HG03571 (cell line): ENCODE measurements at regions not wholly inside any gene's neighbourhood (a gene's known extent, or its start where the extent isn't known, plus 50 kb on each side); places are given as distances from the start of the nearest gene placed in this dataset.

Source experiments
- ATAC-seq: cut with Tn5 transposase; IDR thresholded peaks from one replicate; pipeline ENCODE4 v1.9.1; 2021; ENCODE audit not compliant: unreplicated experiment

- no peak for ATAC-seq
These were observed 222.5 kb upstream of the DAPK1 start for GRCh38 chr9:87275047-87275725.

GRCh38 chr9:87276327-87276841, 221.3 kb upstream of the DAPK1 start:
- ATAC-seq: no peak

GRCh38 chr9:87276851-87277261, 220.8 kb upstream of the DAPK1 start:
- no peak for ATAC-seq

GRCh38 chr9:87277346-87277745, 220.3 kb upstream of the DAPK1 start:
- no peak for ATAC-seq

- no peak for ATAC-seq
These were observed 218.5 kb upstream of the DAPK1 start for GRCh38 chr9:87278971-87279733.

GRCh38 chr9:87280421-87280820, 217.2 kb upstream of the DAPK1 start:
- ATAC-seq: no peak

- ATAC-seq: no peak
These were observed 215.1 kb upstream of the DAPK1 start for GRCh38 chr9:87282538-87282937.

GRCh38 chr9:87283585-87283984, 214.1 kb upstream of the DAPK1 start:
- no peak for ATAC-seq

- no peak for ATAC-seq
These were observed 212.3 kb upstream of the DAPK1 start for GRCh38 chr9:87285183-87285850.

- no peak for ATAC-seq
These were observed 211.2 kb upstream of the DAPK1 start for GRCh38 chr9:87286506-87286905.

GRCh38 chr9:87290241-87291052, 207.2 kb upstream of the DAPK1 start:
- ATAC-seq: no peak

- no peak for ATAC-seq
These were observed 205.0 kb upstream of the DAPK1 start for GRCh38 chr9:87292449-87293191.

- no peak for ATAC-seq
These were observed 203.5 kb upstream of the DAPK1 start for GRCh38 chr9:87294126-87294525.

- no peak for ATAC-seq
These were observed 196.8 kb upstream of the DAPK1 start for GRCh38 chr9:87300915-87301314.

GRCh38 chr9:87301371-87301770, 196.3 kb upstream of the DAPK1 start:
- no peak for ATAC-seq

- no peak for ATAC-seq
These were observed 192.5 kb upstream of the DAPK1 start for GRCh38 chr9:87305151-87305550.

- no peak for ATAC-seq
These were observed 191.7 kb upstream of the DAPK1 start for GRCh38 chr9:87306006-87306405.

- no peak for ATAC-seq
These were observed 189.8 kb upstream of the DAPK1 start for GRCh38 chr9:87307848-87308247.

- no peak for ATAC-seq
These were observed 188.4 kb upstream of the DAPK1 start for GRCh38 chr9:87309236-87309635.

- ATAC-seq: no peak
These were observed 186.7 kb upstream of the DAPK1 start for GRCh38 chr9:87310827-87311523.
